Kidney epithelial cell (primary cell): ENCODE measurements at regions not wholly inside any gene's neighbourhood (a gene's known extent, or its start where the extent isn't known, plus 50 kb on each side); places are given as distances from the start of the nearest gene placed in this dataset.

Source experiments
- DNase-seq: peaks from one replicate; pipeline ENCODE4 v3.0.0-alpha.2; 2010; ENCODE audit warnings: low read depth
- H3K27me3 ChIP-seq: 2 replicates; pipeline ENCODE4 v1.6.0; 2011; ENCODE audit warnings: low read length; ENCODE audit not compliant: control insufficient read depth, insufficient read depth
- H3K36me3 ChIP-seq: 2 replicates; pipeline ENCODE4 v1.5.1; 2011; ENCODE audit warnings: low read length; ENCODE audit not compliant: control insufficient read depth, insufficient read depth
- H3K4me3 ChIP-seq: 2 replicates; pipeline ENCODE4 v1.5.1; 2011; ENCODE audit warnings: low read depth, mild to moderate bottlenecking, control low read depth, low read length
- CTCF ChIP-seq: IDR thresholded peaks from 2 replicates; pipeline ENCODE4 v1.5.1; 2011; ENCODE audit warnings: mild to moderate bottlenecking, moderate library complexity, low read length, control low read depth, inconsistent platforms; ENCODE audit not compliant: insufficient read depth, poor library complexity, severe bottlenecking

- Histone ChIP-seq H3K36me3 (no peaks in the 10 kb centered on the region), H3K27me3 (no peaks in the 10 kb centered on the region), H3K4me3 (no peak overlapping the region)
- no peak for TF ChIP-seq CTCF
- no peak for DNase-seq
These were observed 209.6 kb upstream of the ST8SIA4 start for GRCh38 chr5:101112645-101113044.

GRCh38 chr5:101103874-101104273 lies 200.8 kb upstream of the ST8SIA4 start:
- no peak for TF ChIP-seq CTCF
- no peaks in the 10 kb centered on the region for H3K36me3 ChIP-seq

GRCh38 chr5:101102506-101102905 lies 199.4 kb upstream of the ST8SIA4 start:
- no peaks in the 10 kb centered on the region for H3K36me3 ChIP-seq
- H3K4me3 ChIP-seq: no peak overlapping the region
- no peaks in the 10 kb centered on the region for H3K27me3 ChIP-seq
- DNase-seq: peak; percentile 9
- TF ChIP-seq CTCF: no peak

More at GRCh38 chr5:101103874-101104273, 200.8 kb upstream of the ST8SIA4 start:
- Histone ChIP-seq H3K4me3 (no peak overlapping the region), H3K27me3 (no peaks in the 10 kb centered on the region)
- DNase-seq: no peak

- H3K36me3 ChIP-seq: no peaks in the 10 kb centered on the region
- no peak for TF ChIP-seq CTCF
- no peak for DNase-seq
- no peak overlapping the region for H3K4me3 ChIP-seq
- H3K27me3 ChIP-seq: no peaks in the 10 kb centered on the region
These were observed 188.8 kb upstream of the ST8SIA4 start for GRCh38 chr5:101091902-101092301.

- H3K4me3 ChIP-seq: no peak overlapping the region
- TF ChIP-seq CTCF: no peak
These were observed 181.3 kb upstream of the ST8SIA4 start for GRCh38 chr5:101084353-101084752.

GRCh38 chr5:101080462-101081240 lies 177.6 kb upstream of the ST8SIA4 start:
- Histone ChIP-seq H3K4me3 (no peak overlapping the region), H3K27me3 (no peaks in the 10 kb centered on the region), H3K36me3 (no peaks in the 10 kb centered on the region)
- TF ChIP-seq CTCF: no peak
- no peak for DNase-seq

More at GRCh38 chr5:101084353-101084752, 181.3 kb upstream of the ST8SIA4 start:
- no peaks in the 10 kb centered on the region for H3K27me3 ChIP-seq
- DNase-seq: no peak
- no peaks in the 10 kb centered on the region for H3K36me3 ChIP-seq
